HEK293T (cell line): ENCODE measurements at regions not wholly inside any gene's neighbourhood (a gene's known extent, or its start where the extent isn't known, plus 50 kb on each side); places are given as distances from the start of the nearest gene placed in this dataset.

ENCODE experiments used
- ELF4 ChIP-seq: fragments of 450-650 bp; IDR thresholded peaks from 2 replicates; pipeline ENCODE4 v1.6.1; 2017; ENCODE audit warnings: antibody characterized with exemption
- FOXA1 ChIP-seq: fragments of 450-650 bp; IDR thresholded peaks from 2 replicates; pipeline ENCODE4 v1.6.1; 2016; ENCODE audit warnings: mild to moderate bottlenecking
- FOXK2 ChIP-seq: fragments of 450-650 bp; IDR thresholded peaks from 2 replicates; pipeline ENCODE4 v1.6.1; 2016; ENCODE audit warnings: mild to moderate bottlenecking
- SP1 ChIP-seq: fragments of 450-650 bp; IDR thresholded peaks from 2 replicates; pipeline ENCODE4 v1.6.1; 2017
- SUZ12 ChIP-seq: fragments of 450-650 bp; IDR thresholded peaks from 2 replicates; pipeline ENCODE4 v1.6.1; 2016; ENCODE audit warnings: mild to moderate bottlenecking
- TARDBP ChIP-seq: fragments of 450-650 bp; IDR thresholded peaks from 2 replicates; pipeline ENCODE4 v1.6.1; 2016

DNA sequence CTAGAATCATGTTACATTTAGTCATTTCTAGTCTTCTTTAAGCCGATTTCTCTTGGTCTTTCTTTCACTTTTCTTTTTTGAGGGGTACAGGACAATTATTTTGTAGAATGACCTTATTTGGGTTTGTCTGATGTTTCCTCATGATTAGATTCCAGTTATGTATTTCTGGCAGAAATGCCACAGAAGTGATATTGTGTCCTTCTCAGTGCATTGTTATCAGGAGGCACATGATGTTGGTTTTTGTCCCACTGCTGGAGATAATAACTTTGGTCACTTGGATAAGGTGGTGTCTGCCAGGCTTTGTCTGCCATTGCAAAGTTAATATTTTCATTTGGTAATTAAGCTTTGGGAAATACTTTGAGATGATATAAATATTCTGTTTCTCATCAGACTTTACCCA, 100.3 kb downstream of the RRM1 start:
- TF ChIP-seq TARDBP (no peak), SUZ12 (no peak), SP1 (no peak), ELF4 (no peak), FOXA1 (no peak), FOXK2 (no peak)
